Activated naive CD4-positive, alpha-beta T cell treated with anti-CD3 and anti-CD28 coated beads, Interleukin-2, amount 50 U/mL, for 72 hours (primary cell): ENCODE measurements at regions not wholly inside any gene's neighbourhood (a gene's known extent, or its start where the extent isn't known, plus 50 kb on each side); places are given as distances from the start of the nearest gene placed in this dataset.

Experiments used
- ATAC-seq, 2 donors: fragments of 150-1000 bp; cut with Tn5 transposase; 2 replicates each; pipeline ENCODE4 v1.10.0; 2021; ENCODE audit warnings: mild to moderate bottlenecking in 2 of 2, moderate library complexity in 2 of 2
- DNase-seq, 2 donors: peaks; one replicate each; pipeline ENCODE4 v3.0.0; 2021 to 2022; ENCODE audit warnings: low spot score in 2 of 2
- H3K27ac Mint-ChIP-seq, 2 donors: one replicate each; pipeline ENCODE4 v1.8.0; 2022; ENCODE audit warnings: mild to moderate bottlenecking in 2 of 2, mixed read lengths in 2 of 2
- H3K36me3 Mint-ChIP-seq, 2 donors: one replicate each; pipeline ENCODE4 v1.8.0; 2022; ENCODE audit warnings: mixed read lengths in 2 of 2
- H3K9me3 Mint-ChIP-seq, 2 donors: one replicate each; pipeline ENCODE4 v1.8.0; 2022; ENCODE audit warnings: mixed read lengths in 2 of 2

- DNase-seq, result no peak
- no peak overlapping the region for H3K27ac Mint-ChIP-seq
- H3K36me3 Mint-ChIP-seq, result peaks cover 0 to 13% of the 10 kb centered on the region in 2 donors
- no peak for ATAC-seq
- peaks cover 6 to 27% of the 10 kb centered on the region in 2 donors for H3K9me3 Mint-ChIP-seq
Measured at GRCh38 chr5:171603591-171603990, 182.0 kb upstream of the SMIM23 start.

GRCh38 chr5:171604195-171604594, 181.4 kb upstream of the SMIM23 start:
- ATAC-seq (no peak), DNase-seq (no peak)
- Mint-ChIP-seq H3K27ac (no peak overlapping the region), H3K36me3 (peaks cover 0 to 13% of the 10 kb centered on the region in 2 donors), H3K9me3 (peaks cover 4 to 33% of the 10 kb centered on the region in 2 donors)

DNA sequence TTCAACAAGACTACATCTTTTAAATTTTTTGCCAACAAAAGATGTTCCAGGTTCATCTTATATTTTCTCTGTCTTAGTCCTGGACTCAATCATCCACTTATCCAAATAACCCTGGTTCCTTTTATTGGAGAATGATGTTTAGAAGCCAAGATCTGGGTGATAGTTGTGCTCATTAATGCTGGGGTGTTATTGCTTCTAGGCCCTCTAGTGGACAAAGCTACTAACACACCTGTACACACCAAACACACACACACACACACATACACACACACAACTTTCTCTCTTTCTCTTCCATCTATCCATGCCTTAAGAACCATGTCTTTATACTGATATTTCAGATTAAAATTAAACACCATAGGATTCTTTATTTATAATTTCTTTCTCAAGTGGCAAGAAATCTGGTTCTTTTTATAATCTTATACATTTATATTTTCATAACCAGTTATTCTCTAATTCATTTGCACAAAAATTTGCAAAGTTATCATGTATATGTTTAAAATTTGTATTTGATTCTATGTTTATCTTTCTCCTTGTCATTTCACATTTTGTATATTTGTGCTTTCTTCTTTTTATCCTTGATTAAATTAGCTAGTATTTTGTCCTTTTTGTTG, 179.1 kb upstream of the SMIM23 start:
- DNase-seq (no peak), ATAC-seq (peak in 1 of 2 donors; percentile 53)
- Mint-ChIP-seq H3K36me3 (peaks cover 0 to 13% of the 10 kb centered on the region in 2 donors), H3K9me3 (peaks cover 4 to 34% of the 10 kb centered on the region in 2 donors), H3K27ac (no peak overlapping the region)

GRCh38 chr5:171607863-171608262, 177.8 kb upstream of the SMIM23 start:
- peaks cover 4 to 31% of the 10 kb centered on the region in 2 donors for H3K9me3 Mint-ChIP-seq
- no peak for DNase-seq
- ATAC-seq, result no peak
- no peak overlapping the region for H3K27ac Mint-ChIP-seq
- peaks cover 0 to 13% of the 10 kb centered on the region in 2 donors for H3K36me3 Mint-ChIP-seq

GRCh38 chr5:171609806-171610452, 175.7 kb upstream of the SMIM23 start:
- H3K9me3 Mint-ChIP-seq, result peaks cover 4 to 30% of the 10 kb centered on the region in 2 donors
- H3K27ac Mint-ChIP-seq, result peak overlapping the region in 1 of 2 donors; percentile 1
- peaks cover 0 to 13% of the 10 kb centered on the region in 2 donors for H3K36me3 Mint-ChIP-seq
- ATAC-seq (no peak), DNase-seq (no peak)

DNA sequence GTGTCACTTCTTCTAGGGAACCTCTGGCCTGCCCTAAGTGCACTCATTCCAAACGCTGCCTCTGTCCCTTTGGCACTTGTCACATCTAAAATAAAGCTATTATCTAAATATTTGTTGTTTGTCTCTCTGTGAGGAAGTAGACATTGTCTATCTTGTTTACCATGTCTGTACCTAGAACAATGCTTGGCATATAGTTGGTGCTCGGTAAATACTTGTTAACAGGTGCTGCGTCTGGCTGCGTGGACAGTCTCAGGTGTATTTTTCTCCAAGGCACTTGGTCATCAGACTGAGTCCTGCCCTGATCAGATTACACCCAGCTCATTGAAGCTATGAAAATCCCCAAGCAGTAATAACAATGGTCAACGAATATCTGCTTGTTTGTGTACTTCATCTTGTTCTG, 174.9 kb upstream of the SMIM23 start:
- Mint-ChIP-seq H3K27ac (no peak overlapping the region), H3K36me3 (peaks cover 0 to 13% of the 10 kb centered on the region in 2 donors)
- DNase-seq, result no peak

GRCh38 chr5:171612749-171613148, 172.9 kb upstream of the SMIM23 start:
- Mint-ChIP-seq H3K27ac (no peak overlapping the region), H3K36me3 (no peaks in the 10 kb centered on the region), H3K9me3 (peaks cover 0 to 10% of the 10 kb centered on the region in 2 donors)
- ATAC-seq (no peak), DNase-seq (no peak)

More for the DNA sequence above, 174.9 kb upstream of the SMIM23 start:
- ATAC-seq, result no peak
- H3K9me3 Mint-ChIP-seq, result peaks cover 4 to 30% of the 10 kb centered on the region in 2 donors

GRCh38 chr5:171614511-171614910, 171.1 kb upstream of the SMIM23 start:
- ATAC-seq, result no peak
- no peak for DNase-seq
- H3K36me3 Mint-ChIP-seq, result no peaks in the 10 kb centered on the region
- H3K9me3 Mint-ChIP-seq, result no peaks in the 10 kb centered on the region
- H3K27ac Mint-ChIP-seq, result no peak overlapping the region

GRCh38 chr5:171614971-171615653, 170.5 kb upstream of the SMIM23 start:
- Mint-ChIP-seq H3K9me3 (no peaks in the 10 kb centered on the region), H3K36me3 (no peaks in the 10 kb centered on the region), H3K27ac (no peak overlapping the region)
- no peak for DNase-seq
- ATAC-seq, result no peak

DNA sequence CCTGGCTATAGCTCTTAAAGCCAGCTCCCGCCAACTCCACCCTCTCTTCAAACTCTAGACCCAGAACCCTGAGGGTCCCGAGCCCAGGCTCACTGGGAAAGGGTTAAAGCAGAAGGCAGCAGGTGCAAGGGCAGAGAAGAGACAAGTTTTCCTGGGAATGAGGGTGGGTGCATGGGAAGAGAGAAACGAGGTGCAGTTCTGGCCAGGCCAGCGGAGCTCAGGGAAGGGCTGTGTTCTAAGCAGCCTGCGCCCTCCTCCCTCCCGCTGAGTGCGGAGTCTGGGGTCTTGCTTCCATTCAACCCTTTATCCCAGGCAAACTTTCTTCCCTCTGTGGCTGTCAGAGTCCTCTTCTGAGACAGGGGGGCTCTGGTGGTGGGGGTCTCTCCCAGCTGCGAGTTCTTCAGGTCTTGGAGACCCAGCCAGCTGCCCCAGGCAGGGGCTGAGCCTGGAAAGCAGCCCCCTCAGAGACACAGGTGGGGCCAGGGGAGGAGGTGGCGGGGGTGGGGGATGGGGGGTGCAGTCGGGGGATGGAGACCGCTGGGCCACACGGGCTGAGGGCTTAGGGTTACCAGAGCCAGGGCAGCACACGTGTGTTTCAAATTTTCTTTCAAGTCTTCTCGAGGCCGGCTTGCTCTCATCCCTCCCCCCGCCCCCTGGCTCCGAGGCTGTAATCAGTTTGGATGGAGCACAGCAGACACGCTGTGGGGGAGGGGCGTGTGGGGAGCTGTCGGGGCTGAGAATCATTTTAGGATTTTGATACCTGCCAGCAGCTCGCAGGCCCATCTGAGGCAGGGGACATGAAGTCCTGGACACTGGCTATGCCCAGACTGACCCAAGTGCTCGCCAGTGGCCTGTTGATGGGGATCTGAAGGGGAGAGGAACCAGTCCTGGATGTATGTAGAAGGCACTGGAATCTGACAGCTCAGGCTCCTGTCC, 169.6 kb upstream of the SMIM23 start:
- no peak overlapping the region for H3K27ac Mint-ChIP-seq
- no peak for DNase-seq
- no peaks in the 10 kb centered on the region for H3K9me3 Mint-ChIP-seq
- H3K36me3 Mint-ChIP-seq, result no peaks in the 10 kb centered on the region
- ATAC-seq, result no peak

GRCh38 chr5:171617266-171617665, 168.4 kb upstream of the SMIM23 start:
- Mint-ChIP-seq H3K27ac (no peak overlapping the region), H3K36me3 (no peaks in the 10 kb centered on the region), H3K9me3 (no peaks in the 10 kb centered on the region)
- no peak for ATAC-seq
- DNase-seq, result no peak

DNA sequence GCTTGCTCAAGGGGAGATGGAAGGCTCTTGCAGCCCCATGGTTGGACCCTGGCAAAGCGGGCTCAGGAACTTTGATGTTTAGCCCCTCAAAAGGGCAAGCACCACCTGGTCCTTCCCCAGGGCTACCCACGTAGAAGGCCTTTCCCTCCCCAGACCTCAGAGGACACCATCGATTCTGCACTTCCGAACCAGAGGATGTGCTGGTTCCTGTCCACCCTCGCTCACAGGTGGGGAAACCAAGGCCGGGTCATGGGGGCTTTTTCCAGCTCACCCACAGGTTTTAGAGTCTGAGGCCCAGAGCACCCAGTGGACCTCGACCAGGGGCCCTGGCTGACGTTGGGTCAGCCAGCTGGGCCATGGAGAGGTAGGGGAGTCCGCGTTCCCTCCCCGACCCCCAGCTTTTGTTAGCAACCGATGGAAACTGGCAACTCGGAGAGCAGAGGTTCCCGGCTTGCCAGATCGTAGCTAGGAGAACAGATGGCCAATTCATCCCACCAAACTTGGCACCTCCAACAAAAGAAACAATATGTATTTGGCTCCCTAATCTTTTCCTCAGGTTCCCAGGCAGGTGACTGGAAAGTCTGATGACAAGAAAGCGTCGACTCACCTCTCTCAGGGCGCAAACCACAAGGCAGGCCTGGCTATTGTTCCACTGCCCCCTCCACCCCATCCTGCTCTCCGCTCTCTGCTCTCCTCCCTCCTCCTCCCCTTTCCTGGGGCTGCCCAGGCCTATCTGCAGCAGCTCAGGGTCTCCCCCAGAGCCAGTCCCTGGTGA, 167.6 kb upstream of the SMIM23 start:
- DNase-seq, result no peak
- Mint-ChIP-seq H3K36me3 (no peaks in the 10 kb centered on the region), H3K9me3 (no peaks in the 10 kb centered on the region), H3K27ac (no peak overlapping the region)
- no peak for ATAC-seq

DNA sequence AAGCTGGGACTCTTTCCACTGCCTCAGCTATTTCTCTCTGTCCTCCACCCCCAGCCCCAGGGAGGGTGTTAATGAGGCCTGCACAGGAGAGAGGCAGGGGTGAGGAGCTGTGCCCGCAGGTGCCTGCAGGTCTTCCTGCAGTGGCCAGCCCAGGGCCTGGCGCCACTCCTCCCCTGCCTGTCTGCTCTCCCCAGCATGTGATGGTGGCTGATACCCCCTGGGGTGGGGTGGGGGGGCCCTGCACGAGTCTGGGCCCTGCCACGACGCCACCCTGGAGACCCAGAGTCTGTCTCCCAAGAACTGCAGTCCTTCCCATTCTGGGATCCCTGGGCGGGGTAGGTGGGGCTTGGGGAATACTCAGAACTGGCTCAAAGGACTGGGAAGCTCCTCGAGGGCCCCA, 166.4 kb upstream of the SMIM23 start:
- Mint-ChIP-seq H3K9me3 (no peaks in the 10 kb centered on the region), H3K27ac (no peak overlapping the region), H3K36me3 (no peaks in the 10 kb centered on the region)
- ATAC-seq, result no peak
- no peak for DNase-seq

GRCh38 chr5:171619744-171620143, 165.9 kb upstream of the SMIM23 start:
- DNase-seq, result no peak
- ATAC-seq, result no peak
- Mint-ChIP-seq H3K27ac (no peak overlapping the region), H3K36me3 (no peaks in the 10 kb centered on the region), H3K9me3 (no peaks in the 10 kb centered on the region)

GRCh38 chr5:171622010-171622409, 163.6 kb upstream of the SMIM23 start:
- H3K36me3 Mint-ChIP-seq, result no peaks in the 10 kb centered on the region
- H3K9me3 Mint-ChIP-seq, result no peaks in the 10 kb centered on the region
- DNase-seq, result no peak
- H3K27ac Mint-ChIP-seq, result no peak overlapping the region
- ATAC-seq, result no peak

DNA sequence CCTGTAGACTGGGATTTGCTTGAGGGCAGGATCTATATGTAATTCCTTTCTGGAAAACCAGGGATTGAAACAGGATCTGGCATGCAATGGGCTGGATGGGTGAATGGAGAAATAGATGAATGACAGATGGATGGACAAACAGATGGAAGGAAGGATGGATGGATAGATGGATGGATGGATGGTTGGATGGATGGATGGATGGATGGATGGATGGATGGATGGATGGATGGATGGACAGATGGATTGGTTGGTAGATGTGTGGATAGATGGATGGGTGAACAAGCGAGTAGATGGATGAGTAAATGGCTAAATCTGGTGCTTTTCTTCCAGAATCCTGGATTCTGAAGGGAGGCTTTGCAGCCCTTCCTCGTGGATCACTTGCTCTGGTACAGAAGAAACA, 162.5 kb upstream of the SMIM23 start:
- DNase-seq (no peak), ATAC-seq (no peak)
- H3K9me3 Mint-ChIP-seq, result no peaks in the 10 kb centered on the region
- H3K27ac Mint-ChIP-seq, result no peak overlapping the region
- H3K36me3 Mint-ChIP-seq, result no peaks in the 10 kb centered on the region
